ENCODE measurements at regions not wholly inside any gene's neighbourhood (a gene's known extent, or its start where the extent isn't known, plus 50 kb on each side); places are given as distances from the start of the nearest gene placed in this dataset.

DNA sequence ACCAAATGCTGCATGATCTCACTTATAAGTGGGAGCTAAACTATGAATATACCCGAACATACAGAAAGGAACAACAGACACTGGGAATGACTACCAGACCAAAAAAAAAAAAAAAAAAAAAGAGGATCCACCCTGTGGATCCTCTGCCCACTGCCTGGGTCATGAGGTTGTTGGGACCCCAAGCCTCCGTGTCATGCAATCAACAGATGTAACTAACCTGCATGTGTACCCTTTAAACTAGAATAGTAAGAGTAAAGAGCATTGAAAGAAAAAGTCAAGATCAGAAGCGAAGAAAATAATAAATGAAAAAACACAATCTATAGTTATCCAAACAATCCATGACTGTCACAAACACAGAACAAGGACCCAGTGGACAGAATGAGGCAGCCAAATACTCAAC, 109.5 kb upstream of the TOP3B start:
- no peak for DNase-seq

DNA sequence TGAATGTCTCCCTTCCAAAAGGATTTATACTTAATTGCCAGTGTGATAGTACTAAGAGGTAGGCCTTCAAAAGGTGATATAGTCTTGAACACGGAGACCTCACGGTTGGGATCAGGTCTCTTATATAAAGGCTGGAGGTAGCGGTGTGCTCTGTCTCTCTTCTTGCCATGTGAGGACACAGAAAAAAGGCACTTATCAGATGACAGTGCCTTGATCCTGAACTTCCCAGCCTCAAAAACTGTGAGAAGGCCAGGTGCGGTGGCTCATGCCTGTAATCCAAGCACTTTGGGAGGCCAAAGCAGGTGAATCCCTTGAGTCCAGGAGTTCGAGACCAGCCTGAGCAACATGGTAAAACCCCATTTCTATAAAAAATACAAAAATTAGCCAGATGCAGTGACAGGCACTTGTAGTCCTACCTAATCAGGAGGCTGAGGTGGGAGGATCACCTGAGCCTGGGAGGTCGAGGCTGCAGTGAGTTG, 108.9 kb upstream of the TOP3B start:
- no peak for DNase-seq

DNA sequence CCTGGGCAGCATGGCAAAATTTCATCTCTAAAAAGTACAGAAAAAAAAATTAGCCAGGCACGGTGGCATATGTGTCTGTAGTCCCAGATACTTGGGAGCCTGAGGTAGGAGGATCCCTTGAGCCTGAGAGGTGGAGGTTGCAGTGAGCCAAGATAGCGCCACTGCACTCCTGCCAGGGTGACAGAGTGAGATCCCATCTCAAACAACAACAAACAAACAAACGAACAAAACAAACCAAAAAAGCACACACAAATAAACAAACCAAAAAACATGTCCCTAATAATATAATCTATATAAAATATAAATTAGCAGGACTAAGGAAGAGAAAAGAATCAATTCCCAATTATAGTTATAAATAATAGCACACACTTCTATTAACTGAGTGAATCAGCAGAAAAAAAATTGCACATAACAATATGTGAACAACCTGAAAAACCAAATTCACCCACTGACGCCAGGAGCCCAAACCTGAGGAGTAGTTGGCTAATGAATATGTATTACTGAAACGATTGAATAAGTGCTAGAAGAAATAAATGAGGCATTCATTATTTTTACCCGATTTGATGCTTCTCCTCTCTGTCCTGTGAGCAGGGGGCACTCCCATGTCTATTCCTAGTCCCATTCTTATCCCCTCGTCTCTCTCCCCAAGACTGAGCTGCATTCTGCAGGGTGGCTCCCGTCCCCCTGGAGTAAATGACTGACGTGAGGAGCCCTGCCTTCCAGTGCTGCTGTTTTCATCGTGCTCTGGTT, 108.2 kb upstream of the TOP3B start:
- no peak for DNase-seq

DNA sequence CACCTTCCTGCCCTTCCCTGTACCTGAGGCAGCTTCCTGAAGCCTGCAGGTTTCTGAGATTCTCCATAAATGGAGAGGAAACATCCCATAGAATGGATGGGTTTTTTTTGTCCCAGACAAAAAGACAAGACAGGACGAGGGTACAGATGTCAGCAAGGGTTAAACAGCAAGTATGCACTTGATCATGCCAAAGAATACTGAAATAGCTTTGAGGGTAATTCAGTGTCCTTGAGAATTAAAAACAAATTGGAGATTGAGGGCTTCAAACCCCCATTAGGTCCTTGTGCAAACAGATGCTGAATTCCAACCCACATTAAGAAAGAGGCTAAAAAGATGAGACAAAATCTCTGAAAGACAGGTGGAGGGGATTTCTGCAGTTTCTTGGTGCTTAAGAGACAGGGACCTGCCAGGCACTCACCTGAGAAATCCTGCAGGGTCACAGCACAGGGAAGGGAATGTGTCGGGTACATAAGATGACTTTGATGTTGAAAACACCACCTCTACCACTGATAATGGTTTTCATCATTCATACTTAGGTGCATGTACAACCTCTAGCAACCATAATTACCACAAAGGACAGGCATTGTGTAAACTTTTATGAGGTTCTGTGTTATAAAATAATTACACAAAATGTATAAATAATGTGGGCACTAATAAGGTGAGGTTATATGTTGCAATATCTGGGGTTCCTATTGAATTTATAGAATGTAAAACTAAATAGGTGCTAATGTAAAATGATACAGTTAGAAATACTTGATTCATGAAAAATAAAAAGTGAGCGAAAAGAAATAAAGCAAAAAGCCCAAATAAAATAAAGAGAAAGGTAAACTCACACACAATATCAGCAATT, 107.1 kb upstream of the TOP3B start:
- no peak for DNase-seq

DNA sequence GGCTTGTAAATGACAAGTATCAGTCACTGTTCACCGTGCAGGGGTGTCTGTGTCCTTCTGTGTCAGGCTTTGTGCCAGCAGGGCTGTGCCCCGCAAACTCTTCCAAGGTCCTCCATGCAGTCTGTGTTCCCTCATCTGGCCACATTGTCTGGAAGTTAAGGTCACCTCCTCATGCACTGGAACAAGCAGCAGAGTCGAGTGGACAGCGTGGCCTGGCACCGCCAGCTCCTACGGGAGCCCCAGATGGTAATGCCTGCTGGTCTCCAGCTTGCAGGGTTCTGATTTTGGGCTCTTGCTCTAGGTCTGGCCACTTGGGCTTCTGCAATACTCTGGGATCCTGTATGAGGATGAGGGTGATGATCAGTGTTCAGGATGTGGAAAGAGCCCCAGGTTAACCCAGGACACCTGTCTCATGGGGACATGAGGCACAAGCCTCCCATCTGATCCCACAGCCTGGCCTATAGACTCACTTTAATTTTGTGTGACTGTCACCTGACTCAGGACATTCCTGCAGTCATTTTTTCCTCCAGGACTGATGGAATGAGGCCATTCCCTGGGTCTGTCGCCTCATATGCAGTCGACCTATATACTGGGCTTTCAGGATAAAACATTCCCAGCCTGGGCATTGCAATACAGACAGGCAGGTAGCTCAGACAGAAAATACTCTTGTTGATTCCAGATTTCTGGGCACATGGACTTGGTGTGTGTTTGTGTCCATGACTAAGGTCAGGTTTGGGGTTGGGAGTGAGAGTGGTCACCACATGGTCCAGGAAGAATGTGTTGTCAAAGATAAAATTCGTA, 106.3 kb upstream of the TOP3B start:
- no peak for DNase-seq

DNA sequence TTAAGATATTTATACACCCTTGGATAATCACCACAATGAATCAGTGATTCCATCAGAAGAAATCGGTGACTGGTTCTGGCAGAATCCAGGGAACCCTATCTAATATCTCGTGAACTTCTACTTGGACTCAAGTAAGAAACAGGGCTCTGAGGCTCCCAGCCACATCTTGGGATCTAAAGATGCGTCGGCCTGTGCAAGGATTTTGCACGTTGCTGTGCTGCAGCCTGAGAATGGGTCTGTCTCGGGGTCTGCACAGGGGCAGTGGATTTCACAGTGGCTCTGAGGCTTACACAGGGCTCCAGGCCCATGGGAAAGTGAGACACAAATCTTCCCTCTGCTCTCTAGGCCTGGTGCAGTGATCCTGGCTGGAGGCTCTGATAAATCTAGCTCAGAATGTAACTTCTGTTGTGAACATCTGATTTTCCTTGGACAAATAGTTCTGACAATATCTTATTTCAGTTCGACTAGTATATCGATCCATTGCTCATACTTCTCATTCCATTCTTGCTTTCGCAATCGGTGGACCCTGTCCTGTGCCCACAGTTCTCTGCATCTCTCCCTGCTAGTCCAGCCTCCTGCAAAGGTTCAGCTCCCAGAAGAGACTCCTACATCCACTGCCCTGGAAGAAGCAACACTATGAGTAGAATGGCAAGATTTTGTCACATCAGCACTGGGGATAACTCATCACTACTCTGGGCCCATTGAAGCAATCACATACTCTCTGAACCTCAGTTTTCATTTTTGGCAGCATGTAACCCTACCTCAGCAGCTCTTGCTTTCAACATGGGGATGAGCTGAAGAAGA, 105.5 kb upstream of the TOP3B start:
- no peak for DNase-seq

DNA sequence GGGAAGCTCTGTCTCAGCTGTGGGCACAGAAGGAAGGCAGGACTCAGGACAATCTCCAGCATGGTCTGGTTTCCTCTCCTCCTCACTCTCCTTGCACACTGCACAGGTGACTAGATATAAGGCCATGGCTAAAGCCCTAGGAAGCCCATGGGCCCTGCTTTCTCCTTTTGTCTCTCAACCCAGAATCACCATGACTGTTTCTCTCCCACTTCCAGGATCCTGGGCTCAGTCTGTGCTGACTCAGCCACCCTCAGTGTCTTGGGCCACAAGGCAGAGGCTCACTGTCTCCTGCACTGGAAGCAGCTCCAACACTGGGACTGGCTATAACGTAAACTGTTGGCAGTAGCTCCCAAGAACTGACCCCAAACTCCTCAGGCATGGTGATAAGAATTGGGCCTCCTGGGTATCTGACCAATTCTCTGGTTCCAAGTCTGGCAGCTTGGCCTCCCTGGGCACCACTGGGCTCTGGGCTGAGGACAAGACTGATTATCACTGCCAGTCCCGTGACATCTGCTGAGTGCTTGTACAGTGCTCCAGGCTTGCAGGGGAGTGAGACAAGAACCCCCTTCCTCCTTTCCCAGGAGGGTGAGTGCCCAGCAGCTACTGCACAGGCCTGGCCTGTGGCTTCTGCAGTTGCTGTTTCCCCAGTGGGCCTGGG, 104.0 kb upstream of the TOP3B start:
- no peak for DNase-seq

DNA sequence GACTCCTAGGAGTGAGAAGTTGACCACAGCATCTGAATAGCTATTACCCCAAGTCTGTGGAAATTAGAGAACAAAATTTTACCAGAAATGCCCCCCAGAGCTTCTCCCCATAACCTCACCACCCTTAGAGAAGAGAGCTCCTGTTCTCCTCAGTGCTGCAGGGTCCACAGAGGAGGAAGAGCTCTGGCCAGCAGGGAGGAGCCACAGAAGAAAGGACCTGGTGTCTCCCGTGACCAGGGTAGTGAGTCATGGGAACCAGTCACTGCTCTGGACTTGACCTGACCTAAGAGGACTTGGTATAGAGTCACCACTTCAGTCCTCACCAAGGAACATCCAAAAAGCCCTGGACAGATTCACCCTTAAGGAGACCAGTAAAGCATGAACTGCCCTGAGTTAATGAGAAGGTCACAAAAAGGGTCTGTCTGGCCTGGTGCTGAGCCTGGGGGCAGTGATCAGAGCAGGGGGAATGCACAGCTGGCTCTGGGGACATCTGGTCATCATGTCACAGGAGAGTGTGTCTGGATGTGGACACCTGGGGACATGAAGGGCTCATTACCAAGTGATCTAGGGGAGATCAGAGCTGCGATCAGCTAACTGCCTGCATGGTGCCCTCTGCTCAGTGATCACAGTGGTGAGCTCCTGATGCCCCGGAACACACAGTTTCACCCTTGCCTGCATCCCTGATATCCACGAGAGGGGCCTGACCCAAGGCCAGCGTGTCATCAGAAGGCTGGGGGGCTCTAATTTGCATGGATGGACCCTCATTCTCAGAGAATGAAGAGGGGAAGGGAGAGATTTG, 103.3 kb upstream of the TOP3B start:
- DNase-seq, result no peak

DNA sequence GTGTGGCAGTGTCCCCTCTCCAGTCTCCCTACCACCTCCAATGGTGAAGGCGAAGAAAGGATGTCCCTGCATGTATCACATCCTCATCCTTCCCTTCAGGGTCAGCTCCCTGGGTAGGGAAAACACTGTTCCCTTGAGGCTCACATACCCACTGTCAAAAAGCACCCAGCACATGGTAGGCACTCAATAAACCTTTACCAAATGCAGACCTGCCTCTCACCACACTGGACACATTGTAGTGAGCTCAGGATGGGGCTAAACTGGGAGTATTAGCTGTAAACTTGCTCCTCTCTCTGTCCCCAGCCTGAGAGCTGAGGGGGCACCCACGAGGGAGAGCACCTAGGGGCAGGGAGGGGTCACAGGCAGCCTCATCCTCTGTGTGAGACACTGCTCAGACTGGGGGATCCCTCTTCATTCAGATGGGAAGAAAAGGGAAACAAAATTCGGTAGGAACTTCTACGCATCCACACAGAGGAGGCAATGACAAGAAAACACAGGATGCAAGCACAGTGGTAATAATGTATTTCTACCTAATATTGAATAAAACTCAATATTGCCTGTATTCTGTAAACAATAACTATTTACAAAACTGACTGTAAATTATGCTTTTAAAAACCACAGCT, 101.6 kb upstream of the TOP3B start:
- no peak for DNase-seq

DNA sequence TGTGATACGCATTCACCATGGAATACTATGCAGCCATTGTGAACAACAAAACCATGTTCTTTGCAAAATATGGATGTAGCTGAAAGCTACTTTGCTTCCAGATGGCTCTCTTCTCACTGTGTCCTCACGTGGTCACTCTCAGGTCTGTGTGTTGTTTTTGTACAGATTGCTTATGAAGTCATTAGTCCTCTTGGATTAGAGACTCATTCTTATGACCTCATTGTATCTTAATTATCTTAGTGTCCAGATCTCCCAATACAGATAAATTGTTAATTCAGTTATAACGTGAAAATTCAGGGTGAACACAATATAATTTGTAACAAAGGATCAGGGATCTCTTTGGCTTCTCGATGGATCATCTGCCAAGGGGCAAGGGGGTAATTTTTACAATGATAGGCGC, 100.4 kb upstream of the TOP3B start:
- no peak for DNase-seq

DNA sequence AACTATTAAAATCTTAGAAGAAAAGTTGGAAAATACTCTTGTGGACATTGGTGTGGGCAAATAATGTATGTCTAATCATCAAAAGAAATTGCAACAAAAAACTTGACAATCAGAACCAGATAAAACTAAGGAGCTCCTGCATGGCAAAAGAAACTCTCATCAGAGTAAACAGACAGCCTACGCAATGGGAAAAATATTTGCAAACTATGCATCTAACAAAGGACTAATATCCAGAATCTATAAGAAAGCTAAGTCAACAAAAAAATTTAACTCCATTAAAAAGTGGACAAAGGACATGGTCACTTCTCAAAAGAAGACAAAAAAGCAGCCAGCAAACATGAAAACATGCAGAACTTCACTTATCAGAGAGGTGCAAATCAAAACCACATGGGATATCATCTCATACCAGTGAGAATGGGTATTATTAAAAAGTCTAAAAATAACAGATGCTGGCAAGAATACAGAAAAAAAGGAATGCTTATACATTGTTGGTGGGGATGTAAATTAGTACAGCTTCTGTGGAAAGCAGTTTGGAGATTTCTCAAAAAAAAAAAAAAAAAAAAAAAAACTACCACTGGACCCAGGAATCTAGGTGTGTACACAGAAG, 99.7 kb upstream of the TOP3B start:
- no peak for DNase-seq

DNA sequence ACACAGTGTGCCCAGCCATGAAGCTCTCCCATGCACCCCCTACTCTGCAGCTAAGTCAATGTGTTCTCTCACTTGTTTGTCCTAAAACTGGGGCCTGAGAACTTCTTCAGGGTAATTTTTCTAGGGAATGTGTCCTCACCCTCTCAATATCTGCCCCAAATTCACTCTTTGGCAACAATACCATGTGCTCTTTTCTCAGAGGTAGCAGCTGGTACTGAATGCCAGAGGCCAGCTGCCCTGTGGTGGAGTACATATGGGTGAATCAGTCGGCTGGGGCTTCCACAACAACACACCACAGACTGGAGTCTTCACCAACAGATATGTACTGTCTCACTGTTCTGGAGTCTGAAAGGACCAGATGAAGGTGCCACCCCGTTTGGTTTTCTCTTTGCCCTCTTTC, 97.7 kb upstream of the TOP3B start:
- DNase-seq, result no peak

DNA sequence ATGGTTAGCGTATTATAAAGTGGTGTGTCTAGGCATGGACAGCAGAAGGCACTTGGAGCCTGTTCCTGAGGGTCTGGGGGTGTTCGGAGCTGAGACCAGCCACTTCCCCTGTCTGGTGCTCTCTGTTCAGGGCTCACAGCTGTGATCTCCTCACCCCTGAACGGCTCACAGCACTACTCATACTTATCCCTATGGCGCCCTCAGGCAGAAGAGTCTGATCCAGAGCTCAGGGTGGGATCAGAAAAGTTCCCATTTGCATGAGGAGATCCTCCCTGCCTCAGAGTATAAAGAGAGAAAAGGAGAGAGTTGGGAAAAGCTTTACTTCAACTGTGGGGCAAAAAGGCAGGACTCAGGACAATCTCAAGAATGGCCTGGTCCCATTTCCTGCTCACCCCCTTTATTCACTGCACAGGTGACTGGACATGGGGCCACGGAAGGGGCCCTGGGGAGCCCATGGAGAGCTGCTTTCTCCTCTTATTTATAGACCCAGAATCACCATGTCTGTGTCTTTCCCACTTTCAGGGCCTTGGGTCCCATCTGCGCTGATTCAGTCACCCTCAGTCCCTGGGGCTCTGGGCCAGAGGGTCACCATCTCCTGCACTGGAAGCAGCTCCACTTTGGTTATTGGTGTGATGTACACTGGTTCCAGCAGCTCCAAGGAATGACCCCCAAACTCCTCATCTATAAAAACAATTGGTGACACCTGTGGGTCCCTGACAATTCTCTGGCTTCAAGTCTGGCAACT, 97.0 kb upstream of the TOP3B start:
- DNase-seq, result no peak

DNA sequence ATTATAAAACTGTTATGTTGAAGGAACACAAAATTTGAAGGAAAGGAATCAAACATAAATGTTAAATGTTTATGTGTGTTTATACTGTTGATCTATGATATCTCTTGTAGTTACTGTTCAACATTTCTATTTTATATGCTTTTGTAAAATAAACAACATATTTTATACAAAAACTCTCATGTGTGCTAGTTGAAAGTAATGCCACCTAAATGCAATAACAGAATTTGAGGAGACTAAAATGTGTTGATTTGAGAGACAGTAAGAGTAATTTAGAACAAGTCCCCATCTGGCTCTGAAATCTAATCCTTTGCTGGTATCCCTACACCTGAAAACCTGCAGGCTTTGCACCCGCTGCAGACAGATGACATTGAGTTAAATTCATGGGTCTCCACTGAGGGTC, 95.7 kb upstream of the TOP3B start:
- DNase-seq, result no peak

DNA sequence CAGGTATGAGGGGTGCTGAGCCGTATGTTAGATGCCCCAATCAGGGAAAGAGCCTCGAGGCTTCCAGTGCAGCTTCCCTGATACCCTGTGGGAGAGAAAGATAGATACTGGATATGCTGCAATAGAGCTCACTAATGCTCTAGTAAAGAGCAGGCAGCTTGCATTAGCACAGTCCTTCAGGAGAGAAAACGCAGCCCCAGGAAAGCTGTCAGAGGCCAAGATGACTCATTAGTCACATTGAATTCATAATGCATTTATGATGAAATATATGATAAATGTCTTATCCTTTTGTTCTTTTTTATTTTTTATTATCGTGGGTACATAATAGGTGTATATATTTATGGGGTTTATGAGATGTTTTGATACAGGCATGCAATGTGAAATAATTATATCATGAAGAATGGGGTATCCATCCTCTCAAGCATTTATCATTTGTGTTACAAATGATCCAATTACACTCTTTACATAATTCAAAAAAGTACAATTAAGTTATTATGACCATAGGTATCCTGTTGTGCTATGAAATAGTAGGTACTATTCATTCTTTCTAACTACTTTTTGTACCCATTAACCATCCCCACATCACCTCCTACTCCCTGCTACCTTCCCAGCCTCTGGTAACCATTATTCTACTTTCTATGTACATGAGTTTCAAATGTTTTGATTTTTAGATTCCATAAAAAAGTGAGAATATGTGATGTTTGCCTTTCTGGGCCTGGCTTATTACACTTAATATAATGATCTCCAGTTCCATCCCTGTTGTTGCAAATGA, 94.5 kb upstream of the TOP3B start:
- DNase-seq, result no peak

DNA sequence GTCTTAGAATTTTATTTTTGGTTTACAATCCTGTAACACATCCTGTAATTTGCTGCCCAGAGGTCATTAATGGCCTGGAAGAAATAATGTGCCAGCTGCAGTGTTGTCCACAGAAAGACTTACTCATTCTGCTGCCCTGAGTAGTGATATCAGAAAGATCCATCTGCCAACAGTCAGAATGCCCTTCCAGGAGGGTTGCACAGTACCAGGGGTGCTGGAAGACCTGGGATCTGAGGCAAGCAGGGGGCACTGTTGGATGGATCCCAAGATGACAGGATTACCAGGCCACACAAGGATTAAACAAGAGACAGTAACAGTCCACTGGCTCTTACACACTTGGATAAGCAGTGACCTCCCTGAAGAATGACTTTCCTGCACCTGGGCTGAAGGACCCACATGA, 93.8 kb upstream of the TOP3B start:
- DNase-seq, result no peak

DNA sequence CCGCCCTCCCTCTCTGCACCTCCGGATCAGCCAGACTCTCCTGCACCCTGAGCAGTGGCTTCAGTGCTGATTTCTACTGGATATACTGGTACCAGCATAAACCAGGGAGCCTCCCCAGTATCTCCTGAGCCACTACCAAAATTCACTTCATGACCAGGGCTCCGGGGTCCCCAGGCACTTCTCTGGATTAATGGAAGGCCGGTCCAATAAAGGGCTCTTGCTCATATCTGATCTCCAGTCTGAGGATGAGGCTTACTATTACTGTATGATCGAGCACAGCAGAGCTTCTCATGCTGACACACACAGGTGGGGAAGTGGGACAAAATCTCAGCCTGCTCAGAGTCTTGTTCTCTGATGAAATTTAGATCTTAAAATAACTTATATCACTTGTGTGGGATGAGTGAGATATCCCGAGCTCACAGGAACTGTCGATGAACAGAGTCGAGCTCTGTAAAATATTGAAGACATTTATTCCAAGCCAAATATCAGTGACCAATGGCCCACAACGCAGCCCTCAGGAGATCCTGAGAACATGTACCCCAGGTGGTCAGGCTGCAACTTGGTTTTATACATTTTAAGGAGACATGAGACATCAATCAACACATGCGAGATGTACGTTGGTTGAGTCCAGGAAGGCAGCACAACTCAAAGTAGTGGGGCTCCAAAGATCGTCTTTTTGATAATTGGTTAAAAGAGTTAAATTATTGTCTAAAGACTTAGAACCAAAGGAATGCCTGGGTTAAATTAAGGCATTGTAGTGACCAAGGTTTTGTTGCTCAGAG, 93.0 kb upstream of the TOP3B start:
- no peak for DNase-seq

All from NCI-H1092 treated with DMSO at 0.1 percent for 48 hours (cell line).